ENCODE measurements at regions not wholly inside any gene's neighbourhood (a gene's known extent, or its start where the extent isn't known, plus 50 kb on each side); places are given as distances from the start of the nearest gene placed in this dataset.

- H3K4me3 ChIP-seq (replicated peaks in 1 of 2; ENCODE audit: low read depth in 1 of 2, low read length in 2 of 2) = no peak overlapping the region
- no peaks in the 10 kb centered on the region for H4K20me1 ChIP-seq (ENCODE audit: insufficient read depth)
- no peak overlapping the region for H3K4me2 ChIP-seq (ENCODE audit: low read length)
- BruUV-seq (replicated peaks) = no TSS peak
- no peak for ATAC-seq
- H2AFZ ChIP-seq (ENCODE audit: low read depth, low read length, poor library complexity, severe bottlenecking) = no peak overlapping the region
- RAD21 ChIA-PET (ENCODE audit: low non-redundant PET in 1 of 2, low total read pairs in 2 of 2, uncharacterized antibody in 2 of 2, unreplicated experiment in 2 of 2) = no interaction called here
- H3K4me1 ChIP-seq (ENCODE audit: control insufficient read depth in 1 of 2, insufficient read depth in 2 of 2, low read length in 2 of 2) = no peaks in the 10 kb centered on the region
- no peaks in the 10 kb centered on the region for H3K9me3 ChIP-seq (ENCODE audit: control insufficient read depth in 1 of 2, insufficient read depth in 1 of 2, low read depth in 1 of 2, low read length in 2 of 2)
- DNase-seq (ENCODE audit: low read depth, low spot score) = no peak
- H3K27ac ChIP-seq (ENCODE audit: low read depth, low read length) = no peak overlapping the region
- no peaks in the 10 kb centered on the region for H3K79me2 ChIP-seq (ENCODE audit: insufficient read depth, low read length)
- POLR2A ChIA-PET = no interaction called here
- no peaks in the 10 kb centered on the region for H3K27me3 ChIP-seq (ENCODE audit: insufficient read depth, low read length)
- H3K36me3 ChIP-seq (ENCODE audit: control insufficient read depth in 1 of 2, insufficient read depth in 2 of 2, low read length in 2 of 2) = no peaks in the 10 kb centered on the region
- H3K9me2 ChIP-seq (ENCODE audit: insufficient read depth) = no peaks in the 10 kb centered on the region
- H3K9ac ChIP-seq (ENCODE audit: low read length) = no peak overlapping the region
- TF ChIP-seq SRF (IDR thresholded peaks at IDR 0.05; ENCODE audit: low read depth) = no peak
- no peak for TF ChIP-seq ZNF274 (IDR thresholded peaks at IDR 0.05; ENCODE audit: low read depth, low read length)
- intact Hi-C loops (cut with micrococcal nuclease) = no loop called here
- CTCF ChIA-PET = no interaction called here
These were observed 198.6 kb upstream of the PLSCR5 start for GRCh38 chr3:146803745-146804144.

GRCh38 chr3:146801492-146801891 lies 196.3 kb upstream of the PLSCR5 start:
- no peaks in the 10 kb centered on the region for H3K9me3 ChIP-seq (ENCODE audit: control insufficient read depth in 1 of 2, insufficient read depth in 1 of 2, low read depth in 1 of 2, low read length in 2 of 2)
- no peaks in the 10 kb centered on the region for H3K36me3 ChIP-seq (ENCODE audit: control insufficient read depth in 1 of 2, insufficient read depth in 2 of 2, low read length in 2 of 2)
- no peak overlapping the region for H3K4me3 ChIP-seq (replicated peaks in 1 of 2; ENCODE audit: low read depth in 1 of 2, low read length in 2 of 2)
- no peak overlapping the region for H2AFZ ChIP-seq (ENCODE audit: low read depth, low read length, poor library complexity, severe bottlenecking)
- ChIA-PET CTCF (no interaction called here), RAD21 (ENCODE audit: low non-redundant PET in 1 of 2, low total read pairs in 2 of 2, uncharacterized antibody in 2 of 2, unreplicated experiment in 2 of 2) (no interaction called here), POLR2A (interaction anchor here (0.6 kb wide), 1 partner anchor 411 kb away, joined by 3 read pairs; no protein-coding TSS in a partner anchor)
- H3K9ac ChIP-seq (ENCODE audit: low read length) = no peak overlapping the region
- no peaks in the 10 kb centered on the region for H3K79me2 ChIP-seq (ENCODE audit: insufficient read depth, low read length)
- ATAC-seq = no peak
- no peak overlapping the region for H3K27ac ChIP-seq (ENCODE audit: low read depth, low read length)
- DNase-seq (ENCODE audit: low read depth, low spot score) = no peak
- no peaks in the 10 kb centered on the region for H4K20me1 ChIP-seq (ENCODE audit: insufficient read depth)
- no TSS peak for BruUV-seq (replicated peaks)
- no peaks in the 10 kb centered on the region for H3K4me1 ChIP-seq (ENCODE audit: control insufficient read depth in 1 of 2, insufficient read depth in 2 of 2, low read length in 2 of 2)
- no peaks in the 10 kb centered on the region for H3K27me3 ChIP-seq (ENCODE audit: insufficient read depth, low read length)
- intact Hi-C loops (cut with micrococcal nuclease) = no loop called here
- H3K9me2 ChIP-seq (ENCODE audit: insufficient read depth) = no peaks in the 10 kb centered on the region
- no peak overlapping the region for H3K4me2 ChIP-seq (ENCODE audit: low read length)
- no peak for TF ChIP-seq ZNF274 (IDR thresholded peaks at IDR 0.05; ENCODE audit: low read depth, low read length)
- no peak for TF ChIP-seq EZH2 (IDR thresholded peaks at IDR 0.05)
- no peak for TF ChIP-seq CEBPB (IDR thresholded peaks at IDR 0.05; ENCODE audit: low read depth)
- no peak for TF ChIP-seq CTCF (IDR thresholded peaks at IDR 0.05 in 2 of 3, conservative IDR thresholded peaks at IDR 0.05 in 1 of 3; ENCODE audit: borderline replicate concordance in 1 of 3, insufficient read depth in 1 of 3, low read depth in 2 of 3, low read length in 2 of 3)
- TF ChIP-seq ZFX (IDR thresholded peaks at IDR 0.05) = no peak
- no peak for TF ChIP-seq RAD21 (IDR thresholded peaks at IDR 0.05; ENCODE audit: low read depth)
- no peak for TF ChIP-seq REST (IDR thresholded peaks at IDR 0.05; ENCODE audit: low read depth)
- no peak for TF ChIP-seq EGR1 (IDR thresholded peaks at IDR 0.05; ENCODE audit: low read depth)
- no peak for TF ChIP-seq EZH2phosphoT487 (IDR thresholded peaks at IDR 0.05; ENCODE audit: borderline replicate concordance)
- TF ChIP-seq, protein P1, sequence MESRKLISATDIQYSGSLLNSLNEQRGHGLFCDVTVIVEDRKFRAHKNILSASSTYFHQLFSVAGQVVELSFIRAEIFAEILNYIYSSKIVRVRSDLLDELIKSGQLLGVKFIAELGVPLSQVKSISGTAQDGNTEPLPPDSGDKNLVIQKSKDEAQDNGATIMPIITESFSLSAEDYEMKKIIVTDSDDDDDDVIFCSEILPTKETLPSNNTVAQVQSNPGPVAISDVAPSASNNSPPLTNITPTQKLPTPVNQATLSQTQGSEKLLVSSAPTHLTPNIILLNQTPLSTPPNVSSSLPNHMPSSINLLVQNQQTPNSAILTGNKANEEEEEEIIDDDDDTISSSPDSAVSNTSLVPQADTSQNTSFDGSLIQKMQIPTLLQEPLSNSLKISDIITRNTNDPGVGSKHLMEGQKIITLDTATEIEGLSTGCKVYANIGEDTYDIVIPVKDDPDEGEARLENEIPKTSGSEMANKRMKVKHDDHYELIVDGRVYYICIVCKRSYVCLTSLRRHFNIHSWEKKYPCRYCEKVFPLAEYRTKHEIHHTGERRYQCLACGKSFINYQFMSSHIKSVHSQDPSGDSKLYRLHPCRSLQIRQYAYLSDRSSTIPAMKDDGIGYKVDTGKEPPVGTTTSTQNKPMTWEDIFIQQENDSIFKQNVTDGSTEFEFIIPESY (IDR thresholded peaks at IDR 0.05; ENCODE audit: extremely low read depth, insufficient replicate concordance, low read length) = no peak
- TF ChIP-seq TCF7L2 (IDR thresholded peaks at IDR 0.05; ENCODE audit: borderline replicate concordance, extremely low read depth, insufficient read depth, insufficient read length) = no peak
- no peak for TF ChIP-seq ELF1 (IDR thresholded peaks at IDR 0.05; ENCODE audit: borderline replicate concordance, low read depth)
